MCF 10A (cell line): ENCODE measurements at regions not wholly inside any gene's neighbourhood (a gene's known extent, or its start where the extent isn't known, plus 50 kb on each side); places are given as distances from the start of the nearest gene placed in this dataset.

Source experiments
- BruUV-seq: library from RNA; stranded (reverse); fragments of 400-500 nt; replicated peaks from 2 replicates; lab custom pipeline; 2021; lab: Mats Ljungman, UMichigan
- CTCF ChIA-PET: fragments of 300-600 bp; sonication (Branson Sonifier 250); formaldehyde crosslinking; extraction: SDS; loops from one replicate; lab custom pipeline; 2021; ENCODE audit warnings: antibody characterized with exemption, inconsistent platforms; lab: Yijun Ruan, JAX
- POLR2A ChIA-PET: fragments of 300-600, 350-650 bp; sonication (Branson Sonifier 250); formaldehyde crosslinking; extraction: SDS; loops from one replicate; lab custom pipeline; 2020; ENCODE audit warnings: antibody characterized with exemption, inconsistent platforms; lab: Yijun Ruan, JAX
- DNase-seq: peaks from one replicate; pipeline ENCODE4 v3.0.0-alpha.2; 2018; ENCODE audit not compliant: unreplicated experiment
- H3K27ac Mint-ChIP-seq: one replicate; pipeline ENCODE4 v1.8.0; 2022; ENCODE audit warnings: mild to moderate bottlenecking, low read depth, mixed read lengths; ENCODE audit not compliant: unreplicated experiment
- H3K27me3 Mint-ChIP-seq: one replicate; pipeline ENCODE4 v1.8.0; 2022; ENCODE audit warnings: mixed read lengths; ENCODE audit not compliant: insufficient read depth, unreplicated experiment
- H3K36me3 Mint-ChIP-seq: one replicate; pipeline ENCODE4 v1.8.0; 2022; ENCODE audit warnings: mild to moderate bottlenecking, moderate library complexity, mixed read lengths; ENCODE audit not compliant: insufficient read depth, unreplicated experiment
- H3K4me1 Mint-ChIP-seq: one replicate; pipeline ENCODE4 v1.8.0; 2022; ENCODE audit warnings: mixed read lengths; ENCODE audit not compliant: insufficient read depth, unreplicated experiment
- H3K4me3 Mint-ChIP-seq: one replicate; pipeline ENCODE4 v1.8.0; 2022; ENCODE audit warnings: mild to moderate bottlenecking, moderate library complexity, mixed read lengths; ENCODE audit not compliant: unreplicated experiment
- H3K9me3 Mint-ChIP-seq: one replicate; pipeline ENCODE4 v1.8.0; 2022; ENCODE audit warnings: mixed read lengths; ENCODE audit not compliant: unreplicated experiment
- CTCF ChIP-seq: fragments of 200-600 bp; IDR thresholded peaks from one replicate; pipeline ENCODE4 v1.8.0; 2022; ENCODE audit warnings: antibody characterized with exemption, mild to moderate bottlenecking; ENCODE audit not compliant: unreplicated experiment
- intact Hi-C: fragments of 100-400 bp; cut with micrococcal nuclease; formaldehyde crosslinking; loops from 2 replicates; pipeline ENCODE4 v1.14.1; 2022

DNA sequence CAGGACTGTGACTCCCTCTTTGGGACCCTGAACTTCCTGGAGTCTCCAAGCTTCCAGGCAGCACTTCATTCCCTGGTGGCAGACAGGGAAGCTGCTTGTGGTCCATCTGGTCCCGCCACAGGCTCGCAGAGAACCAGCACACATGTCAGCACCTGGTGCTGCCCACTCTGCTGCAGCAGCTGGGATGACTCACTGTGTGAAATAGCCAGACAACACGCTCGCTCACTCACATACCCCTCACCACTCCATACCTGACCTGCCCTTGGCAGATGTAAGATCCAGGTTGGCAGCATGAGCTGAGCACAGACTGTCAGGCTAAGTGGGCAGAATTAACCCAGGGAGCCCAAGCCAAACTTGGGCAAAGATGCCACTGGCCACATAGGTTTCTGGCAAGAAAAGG lies 613.5 kb downstream of the PCDH18 start:
- H3K27ac Mint-ChIP-seq, result no peak overlapping the region
- ChIA-PET POLR2A (no interaction called here), CTCF (no interaction called here)
- no peaks in the 10 kb centered on the region for H3K9me3 Mint-ChIP-seq
- no peak for DNase-seq
- intact Hi-C loops, result no loop called here
- H3K4me3 Mint-ChIP-seq, result no peak overlapping the region
- no peak for TF ChIP-seq CTCF
- no peaks in the 10 kb centered on the region for H3K27me3 Mint-ChIP-seq
- BruUV-seq, result no TSS peak
- H3K36me3 Mint-ChIP-seq, result no peaks in the 10 kb centered on the region
- H3K4me1 Mint-ChIP-seq, result no peaks in the 10 kb centered on the region

DNA sequence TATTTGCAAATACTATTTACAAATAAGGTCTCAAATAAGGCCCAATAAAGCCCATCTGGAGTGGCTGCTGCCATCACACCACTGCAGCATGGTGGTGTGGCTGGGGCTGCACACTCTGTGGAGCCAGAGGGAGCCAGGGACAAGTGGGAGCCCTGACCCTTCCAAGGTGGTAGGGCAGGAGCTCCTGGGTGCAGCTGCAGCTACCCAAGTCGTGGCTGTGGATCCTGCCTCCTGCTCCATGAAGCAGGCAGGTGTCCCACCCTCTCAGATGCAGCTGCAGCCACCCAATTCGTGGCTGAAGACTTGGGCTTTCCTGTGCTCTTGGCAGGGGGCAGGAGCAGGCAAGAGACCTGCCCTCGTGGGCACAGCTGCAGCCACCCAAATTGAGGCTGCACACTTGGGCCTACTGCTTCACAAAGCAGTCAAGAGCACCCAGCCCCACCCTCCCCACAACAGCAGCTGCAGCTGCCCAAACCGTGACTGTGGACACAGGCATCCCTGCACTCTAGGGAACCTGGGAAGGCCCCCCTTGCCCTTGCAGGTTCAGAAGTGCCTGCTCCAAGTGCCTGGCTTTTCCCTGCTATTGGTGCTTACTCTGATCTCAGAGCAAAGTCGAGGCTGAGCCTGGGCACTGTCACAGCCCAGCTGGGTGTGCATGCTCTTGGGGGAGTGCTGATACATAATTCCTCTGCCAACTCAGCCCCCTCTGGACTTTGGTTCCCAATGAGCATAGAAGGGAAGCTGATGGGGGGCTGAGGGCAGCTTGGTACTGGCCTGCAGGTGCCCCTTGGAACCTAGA lies 614.8 kb downstream of the PCDH18 start:
- CTCF ChIA-PET, result no interaction called here
- intact Hi-C loops, result no loop called here

DNA sequence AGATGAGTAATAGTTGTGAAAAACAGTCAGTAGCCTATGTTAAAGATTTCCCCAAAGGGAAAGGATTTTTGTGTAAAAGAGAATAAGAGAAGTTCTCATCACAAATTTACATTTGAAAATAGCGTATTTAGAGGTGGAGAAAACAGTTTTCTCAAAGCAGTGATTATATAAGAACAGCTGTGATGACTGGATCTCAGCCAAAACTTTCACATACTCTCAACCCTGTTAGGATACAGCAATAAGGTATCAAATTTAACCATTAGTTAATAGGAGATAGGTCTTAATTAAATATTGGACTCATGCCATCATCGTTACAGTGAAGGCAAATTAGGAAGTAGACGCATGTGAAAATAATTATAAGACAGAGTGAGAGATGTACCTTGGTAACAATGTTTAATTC lies 622.7 kb downstream of the PCDH18 start:
- Mint-ChIP-seq H3K27me3 (no peaks in the 10 kb centered on the region), H3K36me3 (no peaks in the 10 kb centered on the region), H3K4me1 (no peaks in the 10 kb centered on the region), H3K4me3 (no peak overlapping the region), H3K27ac (no peak overlapping the region), H3K9me3 (no peaks in the 10 kb centered on the region)
- DNase-seq, result no peak
- ChIA-PET POLR2A (no interaction called here), CTCF (no interaction called here)
- BruUV-seq, result no TSS peak
- no peak for TF ChIP-seq CTCF
- intact Hi-C loops, result no loop called here

More for the DNA sequence above, 614.8 kb downstream of the PCDH18 start:
- Mint-ChIP-seq H3K27ac (no peak overlapping the region), H3K4me3 (no peak overlapping the region), H3K27me3 (no peaks in the 10 kb centered on the region), H3K9me3 (no peaks in the 10 kb centered on the region), H3K4me1 (no peaks in the 10 kb centered on the region), H3K36me3 (no peaks in the 10 kb centered on the region)
- no TSS peak for BruUV-seq
- no peak for TF ChIP-seq CTCF
- POLR2A ChIA-PET, result no interaction called here
- DNase-seq, result no peak

- H3K36me3 Mint-ChIP-seq, result no peaks in the 10 kb centered on the region
- CTCF ChIA-PET, result no interaction called here
- no peaks in the 10 kb centered on the region for H3K4me1 Mint-ChIP-seq
- POLR2A ChIA-PET, result no interaction called here
- H3K4me3 Mint-ChIP-seq, result no peak overlapping the region
- H3K9me3 Mint-ChIP-seq, result no peaks in the 10 kb centered on the region
- no TSS peak for BruUV-seq
- no peaks in the 10 kb centered on the region for H3K27me3 Mint-ChIP-seq
- H3K27ac Mint-ChIP-seq, result no peak overlapping the region
- no peak for TF ChIP-seq CTCF
- intact Hi-C loops, result no loop called here
- no peak for DNase-seq
Observed at GRCh38 chr4:136908122-136908521, 624.2 kb downstream of the PCDH18 start.
